GM21619 (cell line): ENCODE measurements at regions not wholly inside any gene's neighbourhood (a gene's known extent, or its start where the extent isn't known, plus 50 kb on each side); places are given as distances from the start of the nearest gene placed in this dataset.
"Not testable (repeated sequence)": the region's sequence is repeated elsewhere in the genome, so short reads cannot be mapped to it uniquely, and the experiment has no call there.

Source experiments
- ATAC-seq: cut with Tn5 transposase; IDR thresholded peaks from one replicate; pipeline ENCODE4 v1.9.1; 2021; ENCODE audit not compliant: unreplicated experiment

DNA sequence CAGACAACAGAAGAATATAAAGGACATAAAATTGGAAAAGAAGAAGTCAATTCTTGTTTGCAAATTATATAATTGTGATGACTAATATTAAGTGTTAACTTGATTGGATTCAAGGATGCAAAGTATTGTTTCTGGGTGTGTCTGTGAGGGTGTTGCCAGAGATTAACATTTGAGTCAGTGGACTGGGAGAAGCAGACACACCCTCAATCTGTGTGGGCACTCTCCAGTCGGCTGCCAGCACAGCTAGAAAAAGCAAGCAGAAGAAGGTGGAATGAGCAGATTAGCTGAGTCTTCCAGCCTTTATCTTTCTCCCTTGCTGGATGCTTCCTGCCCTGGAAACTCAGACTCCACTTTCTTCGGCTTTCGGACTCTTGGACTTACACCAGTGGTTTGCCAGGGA lies 51.7 kb downstream of the UBE2NL start:
- ATAC-seq: no peak

DNA sequence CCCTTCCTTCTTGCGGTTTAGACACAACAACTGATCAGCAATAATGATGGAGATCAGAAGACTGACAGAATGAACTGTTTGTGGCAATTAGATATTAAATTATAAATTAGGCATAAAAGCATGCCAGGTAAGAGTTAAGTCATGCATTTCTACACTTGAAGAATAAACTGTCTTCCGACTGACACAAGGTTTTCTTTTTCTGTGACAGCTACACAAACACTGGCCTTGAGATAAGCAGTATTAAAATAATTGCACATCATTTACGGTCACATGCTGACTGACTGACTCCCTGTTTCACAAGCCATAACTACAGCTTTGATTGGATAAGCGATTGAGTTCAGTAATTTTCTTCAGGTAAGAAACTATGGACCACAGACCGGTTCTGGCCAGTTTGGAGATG lies 56.2 kb downstream of the UBE2NL start:
- no peak for ATAC-seq

DNA sequence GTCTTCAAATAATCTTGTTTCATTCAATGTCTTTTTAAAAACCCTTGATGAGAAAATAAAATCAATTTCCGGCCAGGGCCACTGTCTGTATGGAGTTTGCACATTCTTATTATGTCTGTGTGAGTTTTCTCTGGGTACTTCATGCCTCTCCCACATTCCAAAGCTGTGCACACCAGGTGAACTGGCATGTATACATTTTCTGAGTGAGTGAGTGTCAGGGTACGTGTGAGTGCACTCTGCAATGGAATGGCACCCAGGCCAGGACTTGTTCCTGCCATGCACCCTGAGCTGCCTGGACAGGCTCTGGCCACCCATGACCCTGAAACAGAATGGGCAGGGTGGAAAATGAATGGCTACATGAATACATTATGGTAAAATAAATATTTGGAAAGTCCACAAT lies 61.3 kb downstream of the UBE2NL start:
- ATAC-seq: no peak

DNA sequence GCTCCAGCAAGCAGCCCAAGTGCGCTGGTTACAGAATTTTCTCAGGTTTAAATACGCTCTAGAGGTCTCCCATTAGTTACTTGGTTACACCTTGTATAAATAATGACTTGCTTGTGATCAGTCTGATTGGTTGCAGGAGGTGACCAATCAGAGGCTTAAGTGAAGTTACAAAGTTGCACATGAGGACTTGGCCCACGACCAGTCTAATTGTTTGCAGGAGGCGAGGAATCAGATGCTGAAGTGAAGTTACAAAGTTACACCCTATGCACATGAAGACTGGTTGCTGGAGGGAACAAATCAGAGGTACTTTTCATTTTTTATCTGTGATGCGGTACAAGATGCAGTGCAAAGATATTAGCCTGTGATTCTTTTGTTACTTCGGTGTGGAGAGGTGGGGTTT lies 80.7 kb downstream of the UBE2NL start:
- ATAC-seq: no peak

DNA sequence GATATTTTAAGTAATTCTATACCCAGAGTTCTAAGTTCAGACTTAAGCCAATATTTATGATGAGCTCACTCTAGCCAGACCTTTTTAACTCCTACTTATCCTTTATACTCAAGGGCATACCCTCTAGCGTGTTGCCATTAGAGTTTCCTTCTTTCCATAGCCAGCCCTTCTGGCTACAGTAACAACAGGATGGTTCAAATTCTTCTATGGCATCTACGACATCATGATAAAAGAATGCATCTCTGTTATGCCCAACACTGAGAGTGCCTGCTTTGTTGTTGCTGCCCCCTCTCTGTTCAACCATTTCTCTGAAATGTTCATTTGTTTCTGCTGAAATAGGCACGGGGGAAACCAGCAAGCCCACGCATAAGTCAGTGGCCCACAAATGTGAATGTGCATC lies 104.5 kb downstream of the UBE2NL start:
- no peak for ATAC-seq

- ATAC-seq: no peak
These were observed 110.3 kb downstream of the UBE2NL start for GRCh38 chrX:143994206-143994605.

GRCh38 chrX:143998261-143998660 lies 114.4 kb downstream of the UBE2NL start:
- no peak for ATAC-seq

DNA sequence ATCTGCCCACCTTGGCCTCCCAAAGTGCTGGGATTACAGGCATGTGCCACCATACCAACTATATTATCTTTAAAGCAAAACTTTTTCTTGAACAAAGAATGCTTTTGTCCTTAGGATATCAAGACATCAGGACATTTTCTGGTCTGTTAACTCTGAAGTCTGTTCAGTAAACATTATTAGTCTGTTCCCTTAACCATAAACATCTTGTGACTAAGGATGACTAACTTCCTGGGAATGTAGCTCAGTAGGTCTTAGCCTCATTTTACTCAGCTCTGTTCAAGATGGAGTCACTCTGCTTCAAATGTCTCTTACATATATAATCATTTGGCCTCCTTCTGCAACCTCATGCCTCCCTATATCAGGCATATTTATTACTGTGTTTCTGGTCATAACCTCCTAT lies 122.9 kb downstream of the UBE2NL start:
- ATAC-seq: no peak

- no peak for ATAC-seq
These were observed 156.9 kb downstream of the UBE2NL start for GRCh38 chrX:144040793-144041192.

DNA sequence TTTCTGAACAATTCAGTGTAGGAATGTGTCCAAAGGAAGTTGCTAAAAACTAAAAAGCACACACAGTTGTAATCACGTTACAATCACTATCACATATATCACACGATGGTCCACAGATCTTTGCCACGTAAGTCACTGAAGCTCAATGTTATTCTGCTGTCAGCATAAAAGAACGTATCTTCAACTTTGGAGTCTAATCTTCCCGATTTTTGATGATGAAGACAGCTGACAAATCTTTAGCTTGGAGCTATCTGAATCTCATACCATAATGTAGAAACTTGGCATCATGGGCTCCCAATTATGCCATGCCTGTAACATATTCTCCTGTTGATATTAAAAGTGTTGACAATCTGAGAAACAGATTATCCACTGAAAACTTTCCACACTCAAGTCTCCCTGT lies 158.4 kb downstream of the UBE2NL start:
- ATAC-seq: no peak

DNA sequence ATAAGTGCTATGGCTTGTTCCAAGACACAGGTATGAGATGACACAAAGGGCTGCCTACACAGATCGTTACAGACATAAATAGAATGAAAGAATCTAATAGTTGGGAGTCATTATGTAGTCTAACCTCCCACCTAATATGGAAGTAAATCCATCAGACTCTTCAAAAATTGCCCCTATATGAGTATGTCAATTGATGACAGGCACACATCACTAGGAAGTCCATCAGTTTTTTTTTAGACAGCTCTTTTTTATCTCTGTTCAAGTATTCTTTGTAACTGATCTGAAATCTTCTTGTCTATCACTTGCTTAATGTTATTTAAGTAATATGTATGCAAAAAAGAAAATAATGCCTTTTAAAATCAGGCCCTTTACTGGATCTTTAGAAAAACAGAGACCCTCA lies 191.6 kb downstream of the UBE2NL start:
- ATAC-seq: no peak

DNA sequence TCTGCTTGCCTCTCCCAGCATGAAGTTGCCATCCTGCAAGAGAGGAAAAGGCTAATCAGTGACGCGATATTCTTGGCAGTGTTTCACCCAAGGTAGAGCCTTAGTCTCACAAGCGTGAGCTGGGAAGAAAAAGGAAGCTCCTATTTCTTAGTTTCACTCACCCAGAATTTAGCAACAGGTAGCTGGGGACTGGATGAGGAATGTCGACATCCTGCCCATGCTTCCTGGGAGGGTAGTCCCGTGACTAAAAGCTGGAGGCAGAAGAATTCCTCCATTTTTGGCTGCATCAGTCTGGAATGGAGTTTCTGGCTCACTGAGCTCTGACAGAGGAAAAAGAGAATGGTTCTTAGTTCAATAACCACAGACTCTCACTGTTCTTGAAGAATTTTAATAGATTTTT lies 198.4 kb downstream of the UBE2NL start:
- not testable (repeated sequence) for ATAC-seq

GRCh38 chrX:144089674-144090073 lies 205.8 kb downstream of the UBE2NL start:
- not testable (repeated sequence) for ATAC-seq

DNA sequence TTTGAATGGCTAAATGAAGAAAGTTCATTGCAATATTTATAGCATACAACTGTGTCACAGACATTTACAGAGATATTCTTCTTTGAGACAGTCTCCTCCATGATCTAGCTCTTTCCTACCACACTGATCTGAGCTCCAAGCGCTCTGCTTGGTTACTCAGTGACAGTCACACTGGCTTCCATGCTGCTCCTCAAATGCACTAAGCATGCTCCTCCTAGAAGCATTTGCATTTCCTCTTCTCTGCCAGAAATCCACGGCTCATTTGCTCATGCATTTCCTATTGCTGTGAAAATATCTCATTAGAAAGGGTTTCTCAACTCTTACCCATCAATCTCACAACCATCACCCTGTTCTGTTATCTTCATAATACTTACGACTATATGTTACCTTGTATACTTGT lies 208.2 kb downstream of the UBE2NL start:
- not testable (repeated sequence) for ATAC-seq

DNA sequence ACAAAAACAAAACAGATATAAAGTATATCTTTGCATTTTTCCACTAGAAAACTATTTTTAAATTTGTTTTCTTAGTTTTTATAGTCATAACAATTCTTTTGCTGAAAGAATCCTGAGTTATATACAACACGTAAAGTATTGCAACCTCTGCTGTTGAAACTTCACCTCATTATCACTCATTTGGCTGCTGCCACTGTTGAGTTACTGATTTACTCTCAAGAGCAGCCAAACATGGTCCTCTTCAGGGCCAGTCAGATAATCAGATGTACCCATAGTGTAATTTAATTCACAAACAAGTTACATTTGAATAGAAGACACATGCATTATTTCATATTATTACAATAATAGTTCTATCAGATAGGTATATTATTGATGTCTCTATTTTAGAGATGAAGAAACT lies 235.6 kb downstream of the UBE2NL start:
- ATAC-seq: not testable (repeated sequence)

GRCh38 chrX:144121566-144121965 lies 237.7 kb downstream of the UBE2NL start:
- ATAC-seq: not testable (repeated sequence)

GRCh38 chrX:144127570-144128169 lies 243.8 kb downstream of the UBE2NL start:
- ATAC-seq: not testable (repeated sequence)

- not testable (repeated sequence) for ATAC-seq
These were observed 245.6 kb downstream of the UBE2NL start for GRCh38 chrX:144129511-144129910.

DNA sequence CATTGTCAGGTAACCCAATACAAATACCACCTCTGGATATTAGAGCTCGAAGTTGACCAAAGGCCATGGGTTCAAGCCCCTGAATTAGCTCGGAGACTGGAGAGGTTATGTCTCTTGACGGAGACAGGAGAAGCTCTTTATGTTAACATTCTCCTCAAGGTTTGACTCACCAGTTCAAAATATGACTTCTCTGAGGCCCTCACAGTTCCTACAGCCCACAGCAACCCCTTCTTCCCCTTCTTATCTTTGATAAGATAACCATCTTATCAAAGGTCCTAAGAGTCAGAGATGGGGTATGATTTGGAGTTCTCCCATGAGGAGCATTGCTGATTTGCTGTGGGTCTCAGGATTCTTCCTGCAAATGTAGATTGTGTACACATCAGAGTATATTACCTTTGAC lies 246.6 kb downstream of the UBE2NL start:
- not testable (repeated sequence) for ATAC-seq

GRCh38 chrX:144131080-144131479 lies 247.2 kb downstream of the UBE2NL start:
- not testable (repeated sequence) for ATAC-seq

DNA sequence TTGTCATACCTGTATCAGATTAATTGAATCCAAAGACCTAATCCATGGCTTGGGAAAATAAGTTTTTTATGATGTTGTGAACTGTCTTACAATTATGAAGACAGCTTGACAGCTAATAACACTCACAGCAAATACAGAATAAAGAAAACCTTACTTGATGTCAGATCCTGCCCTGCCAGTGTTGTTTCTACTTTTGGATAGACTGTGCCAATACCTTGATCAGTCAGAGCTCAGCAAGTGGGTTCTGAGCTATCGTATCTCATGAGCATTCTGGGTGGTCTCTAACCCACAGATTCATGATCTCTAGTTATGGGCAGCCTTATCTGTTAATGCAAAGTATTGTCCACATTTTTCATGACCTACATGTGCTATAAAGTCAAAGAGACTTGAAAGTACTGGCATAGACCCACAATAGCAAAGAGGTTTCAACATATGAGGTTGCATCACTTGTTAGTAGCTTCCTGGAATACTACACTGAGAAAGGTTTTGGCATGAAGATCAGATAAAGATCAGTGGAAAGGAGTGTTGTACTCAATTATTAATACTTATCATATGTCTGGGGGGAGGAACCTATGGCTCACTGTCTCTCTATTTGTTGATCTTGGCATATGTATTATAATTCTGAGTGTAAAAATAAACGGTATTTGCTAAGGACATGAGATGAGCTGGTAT lies 250.7 kb downstream of the UBE2NL start:
- not testable (repeated sequence) for ATAC-seq

- ATAC-seq: not testable (repeated sequence)
These were observed 270.6 kb downstream of the UBE2NL start for GRCh38 chrX:144154474-144154873.

DNA sequence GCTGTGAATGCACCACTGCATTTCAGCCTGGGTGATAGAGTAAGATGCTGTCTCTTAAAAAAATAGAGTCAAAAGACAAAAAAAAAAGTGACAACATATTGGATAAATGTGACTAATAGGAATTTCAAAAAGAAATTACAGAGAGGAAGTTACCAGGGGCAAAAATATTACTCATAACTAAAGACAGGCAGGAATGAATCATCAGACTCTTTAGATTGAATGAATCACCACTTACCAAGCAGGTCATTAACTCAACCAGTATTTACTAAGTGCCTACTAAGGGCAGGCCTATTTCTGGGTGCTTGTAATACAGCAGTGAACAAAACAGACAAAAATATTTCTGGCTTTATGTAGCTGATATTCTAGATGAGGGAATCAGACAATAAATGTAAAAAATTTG lies 301.3 kb downstream of the UBE2NL start:
- ATAC-seq: peak; percentile 67
